ENCODE measurements at regions not wholly inside any gene's neighbourhood (a gene's known extent, or its start where the extent isn't known, plus 50 kb on each side); places are given as distances from the start of the nearest gene placed in this dataset.

- H3K4me3 ChIP-seq (ENCODE audit: low read depth, low read length): no peak overlapping the region
Measured at GRCh38 chr2:191580581-191580980, 97.4 kb upstream of the NABP1 start.

GRCh38 chr2:191581003-191581402 is 96.9 kb upstream of the NABP1 start:
- no peak for TF ChIP-seq CTCF (IDR thresholded peaks at IDR 0.05; ENCODE audit: low read depth, low read length)

More at GRCh38 chr2:191580581-191580980, 97.4 kb upstream of the NABP1 start:
- TF ChIP-seq CTCF (IDR thresholded peaks at IDR 0.05; ENCODE audit: low read depth, low read length): no peak

GRCh38 chr2:191582355-191582754 is 95.6 kb upstream of the NABP1 start:
- no peak overlapping the region for H3K4me3 ChIP-seq (ENCODE audit: low read depth, low read length)
- no peak for TF ChIP-seq CTCF (IDR thresholded peaks at IDR 0.05; ENCODE audit: low read depth, low read length)

More at GRCh38 chr2:191581003-191581402, 96.9 kb upstream of the NABP1 start:
- H3K4me3 ChIP-seq (ENCODE audit: low read depth, low read length): no peak overlapping the region

- no peak for TF ChIP-seq CTCF (IDR thresholded peaks at IDR 0.05; ENCODE audit: low read depth, low read length)
- no peak overlapping the region for H3K4me3 ChIP-seq (ENCODE audit: low read depth, low read length)
Measured at GRCh38 chr2:191591025-191591424, 86.9 kb upstream of the NABP1 start.

- no peak for TF ChIP-seq CTCF (IDR thresholded peaks at IDR 0.05; ENCODE audit: low read depth, low read length)
- no peak overlapping the region for H3K4me3 ChIP-seq (ENCODE audit: low read depth, low read length)
Measured at GRCh38 chr2:191593622-191594385, 84.1 kb upstream of the NABP1 start.

GRCh38 chr2:191597186-191597751 is 80.7 kb upstream of the NABP1 start:
- H3K4me3 ChIP-seq (ENCODE audit: low read depth, low read length): no peak overlapping the region
- TF ChIP-seq CTCF (IDR thresholded peaks at IDR 0.05; ENCODE audit: low read depth, low read length): no peak

GRCh38 chr2:191598296-191598695 is 79.6 kb upstream of the NABP1 start:
- H3K4me3 ChIP-seq (ENCODE audit: low read depth, low read length): no peak overlapping the region
- TF ChIP-seq CTCF (IDR thresholded peaks at IDR 0.05; ENCODE audit: low read depth, low read length): no peak
